ENCODE measurements at regions not wholly inside any gene's neighbourhood (a gene's known extent, or its start where the extent isn't known, plus 50 kb on each side); places are given as distances from the start of the nearest gene placed in this dataset.

DNA sequence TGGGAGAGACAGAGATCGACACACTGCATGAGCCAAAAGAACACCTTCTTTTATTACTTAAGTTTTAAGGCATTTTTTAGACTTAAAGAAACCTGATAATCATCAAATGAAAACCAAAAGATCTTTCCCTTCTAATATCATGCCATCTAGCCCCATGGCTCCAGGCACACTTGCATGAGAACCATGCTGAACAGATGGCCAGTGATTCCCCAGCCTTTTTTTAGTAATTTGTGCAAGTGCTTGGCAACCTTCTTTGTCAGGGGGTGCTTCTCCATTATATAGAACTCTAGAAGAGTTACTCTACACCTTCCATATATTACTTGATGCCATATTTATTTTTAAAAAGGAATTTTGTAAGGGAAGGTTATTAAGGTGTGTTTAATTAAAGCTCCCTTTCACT is 182.2 kb upstream of the TEX13C start:
- no peak for TF ChIP-seq POLR2A (IDR thresholded peaks at IDR 0.05)
- TF ChIP-seq CTCF (IDR thresholded peaks at IDR 0.05), result no peak
- TF ChIP-seq POLR2AphosphoS5 (IDR thresholded peaks at IDR 0.05), result no peak

All from stomach (tissue), 4 donors.